ENCODE measurements at regions not wholly inside any gene's neighbourhood (a gene's known extent, or its start where the extent isn't known, plus 50 kb on each side); places are given as distances from the start of the nearest gene placed in this dataset.
"Not testable (repeated sequence)": the region's sequence is repeated elsewhere in the genome, so short reads cannot be mapped to it uniquely, and the experiment has no call there.

DNA sequence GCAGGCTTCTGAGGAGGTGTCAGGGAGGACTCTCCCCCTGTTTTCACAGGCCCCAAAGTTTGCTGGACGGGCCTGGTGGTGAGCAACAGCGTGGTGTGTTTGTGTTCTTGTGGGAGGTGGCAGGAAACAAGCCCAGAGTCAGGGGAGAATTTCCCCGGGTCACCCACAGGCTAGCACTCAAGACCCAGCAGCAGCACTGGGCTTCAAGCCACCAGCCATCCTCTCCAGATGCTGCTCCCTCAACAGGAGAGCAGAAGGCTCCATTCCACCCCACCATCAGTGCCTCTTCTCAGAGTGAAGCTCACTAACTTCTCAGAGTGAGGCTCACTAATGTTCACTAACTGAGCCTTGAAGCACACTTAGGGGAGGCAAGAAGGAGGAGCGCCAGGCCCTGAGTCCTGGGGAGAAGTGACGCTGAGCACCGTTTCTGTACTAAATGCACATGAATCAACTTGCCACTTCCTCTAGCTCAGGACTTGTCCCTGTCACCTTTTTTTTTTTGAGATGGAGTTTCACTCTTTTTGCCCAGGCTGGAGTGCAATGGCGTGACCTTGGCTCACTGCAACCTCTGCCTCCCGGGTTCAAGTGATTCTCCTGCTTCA lies 182.2 kb downstream of the NRN1 start:
- TF ChIP-seq, protein P1, sequence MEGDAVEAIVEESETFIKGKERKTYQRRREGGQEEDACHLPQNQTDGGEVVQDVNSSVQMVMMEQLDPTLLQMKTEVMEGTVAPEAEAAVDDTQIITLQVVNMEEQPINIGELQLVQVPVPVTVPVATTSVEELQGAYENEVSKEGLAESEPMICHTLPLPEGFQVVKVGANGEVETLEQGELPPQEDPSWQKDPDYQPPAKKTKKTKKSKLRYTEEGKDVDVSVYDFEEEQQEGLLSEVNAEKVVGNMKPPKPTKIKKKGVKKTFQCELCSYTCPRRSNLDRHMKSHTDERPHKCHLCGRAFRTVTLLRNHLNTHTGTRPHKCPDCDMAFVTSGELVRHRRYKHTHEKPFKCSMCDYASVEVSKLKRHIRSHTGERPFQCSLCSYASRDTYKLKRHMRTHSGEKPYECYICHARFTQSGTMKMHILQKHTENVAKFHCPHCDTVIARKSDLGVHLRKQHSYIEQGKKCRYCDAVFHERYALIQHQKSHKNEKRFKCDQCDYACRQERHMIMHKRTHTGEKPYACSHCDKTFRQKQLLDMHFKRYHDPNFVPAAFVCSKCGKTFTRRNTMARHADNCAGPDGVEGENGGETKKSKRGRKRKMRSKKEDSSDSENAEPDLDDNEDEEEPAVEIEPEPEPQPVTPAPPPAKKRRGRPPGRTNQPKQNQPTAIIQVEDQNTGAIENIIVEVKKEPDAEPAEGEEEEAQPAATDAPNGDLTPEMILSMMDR (IDR thresholded peaks at IDR 0.05; ENCODE audit: low read depth, low read length, poor library complexity, severe bottlenecking) = not testable (repeated sequence)
- TF ChIP-seq EZH2phosphoT487 (IDR thresholded peaks at IDR 0.05; ENCODE audit: borderline replicate concordance, low read length) = not testable (repeated sequence)
